ENCODE measurements at regions not wholly inside any gene's neighbourhood (a gene's known extent, or its start where the extent isn't known, plus 50 kb on each side); places are given as distances from the start of the nearest gene placed in this dataset.

DNA sequence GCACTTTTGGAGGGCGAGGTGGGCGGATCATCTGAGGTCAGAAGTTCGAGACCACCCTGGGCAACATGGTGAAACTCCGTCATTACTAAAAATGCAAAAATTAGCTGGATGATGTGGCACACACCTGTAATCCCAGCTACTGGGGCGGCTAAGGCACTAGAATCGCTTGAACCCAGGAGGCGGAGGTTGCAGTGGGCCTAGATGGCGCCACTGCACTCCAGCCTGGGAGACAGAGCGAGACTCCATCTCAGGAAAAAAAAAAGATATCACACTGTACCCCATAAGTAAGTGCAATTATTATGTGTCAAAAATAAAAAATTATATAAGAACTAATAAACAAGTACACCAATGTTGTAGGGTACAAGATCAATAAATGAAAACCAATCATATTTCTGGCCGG is 200.0 kb downstream of the CDRT15L2 start:
- no peak for TF ChIP-seq EP300 (IDR thresholded peaks at IDR 0.05)
- no peak for TF ChIP-seq CTCF (IDR thresholded peaks at IDR 0.05)
- TF ChIP-seq POLR2A (IDR thresholded peaks at IDR 0.05), result no peak
